Panc1 (cell line): ENCODE measurements at regions not wholly inside any gene's neighbourhood (a gene's known extent, or its start where the extent isn't known, plus 50 kb on each side); places are given as distances from the start of the nearest gene placed in this dataset.

Experiments
- POLR2AphosphoS5 ChIP-seq: IDR thresholded peaks from 2 replicates; pipeline ENCODE4 v1.6.1; 2012; ENCODE audit warnings: mild to moderate bottlenecking, low read depth, low read length, moderate library complexity
- TCF7L2 ChIP-seq: IDR thresholded peaks from 2 replicates; pipeline ENCODE4 v1.6.1; 2011; ENCODE audit warnings: mild to moderate bottlenecking, low read depth, low read length, inconsistent platforms
- TF ChIP-seq, protein P1 (sequence below): fragments of 450-650 bp; IDR thresholded peaks from 2 replicates; pipeline ENCODE4 v1.5.1; 2017; ENCODE audit warnings: mild to moderate bottlenecking
- TF ChIP-seq, protein P2 (sequence below), 2 experiments: IDR thresholded peaks; 2 replicates each; pipeline ENCODE4 v1.6.1; 2011 to 2012; ENCODE audit warnings: low read depth in 2 of 2, control low read depth in 1 of 2, low read length in 1 of 2, mild to moderate bottlenecking in 1 of 2, moderate library complexity in 1 of 2; ENCODE audit not compliant: insufficient read depth in 1 of 2

DNA sequence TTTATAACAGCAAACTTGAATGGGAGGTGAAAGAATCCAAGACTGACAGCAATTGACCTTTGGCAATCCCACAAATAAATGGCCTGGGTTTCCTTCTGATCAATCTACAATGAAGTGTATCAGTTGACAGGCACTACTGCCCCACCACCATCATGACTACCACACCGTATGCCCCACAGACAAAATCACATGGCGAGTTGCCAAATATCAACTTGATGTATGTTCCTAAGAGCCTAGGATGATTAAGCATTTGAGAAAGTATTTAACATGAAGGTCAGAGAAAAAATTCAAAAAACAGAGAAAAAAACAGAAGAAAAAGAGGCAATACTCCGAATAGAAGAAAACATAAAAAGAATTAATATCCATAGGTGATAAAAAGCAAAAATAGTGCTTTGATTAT is 215.9 kb upstream of the STAC start:
- TF ChIP-seq, protein P1, sequence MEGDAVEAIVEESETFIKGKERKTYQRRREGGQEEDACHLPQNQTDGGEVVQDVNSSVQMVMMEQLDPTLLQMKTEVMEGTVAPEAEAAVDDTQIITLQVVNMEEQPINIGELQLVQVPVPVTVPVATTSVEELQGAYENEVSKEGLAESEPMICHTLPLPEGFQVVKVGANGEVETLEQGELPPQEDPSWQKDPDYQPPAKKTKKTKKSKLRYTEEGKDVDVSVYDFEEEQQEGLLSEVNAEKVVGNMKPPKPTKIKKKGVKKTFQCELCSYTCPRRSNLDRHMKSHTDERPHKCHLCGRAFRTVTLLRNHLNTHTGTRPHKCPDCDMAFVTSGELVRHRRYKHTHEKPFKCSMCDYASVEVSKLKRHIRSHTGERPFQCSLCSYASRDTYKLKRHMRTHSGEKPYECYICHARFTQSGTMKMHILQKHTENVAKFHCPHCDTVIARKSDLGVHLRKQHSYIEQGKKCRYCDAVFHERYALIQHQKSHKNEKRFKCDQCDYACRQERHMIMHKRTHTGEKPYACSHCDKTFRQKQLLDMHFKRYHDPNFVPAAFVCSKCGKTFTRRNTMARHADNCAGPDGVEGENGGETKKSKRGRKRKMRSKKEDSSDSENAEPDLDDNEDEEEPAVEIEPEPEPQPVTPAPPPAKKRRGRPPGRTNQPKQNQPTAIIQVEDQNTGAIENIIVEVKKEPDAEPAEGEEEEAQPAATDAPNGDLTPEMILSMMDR: no peak
- TF ChIP-seq POLR2AphosphoS5 (no peak), TCF7L2 (no peak)
- TF ChIP-seq, protein P2, sequence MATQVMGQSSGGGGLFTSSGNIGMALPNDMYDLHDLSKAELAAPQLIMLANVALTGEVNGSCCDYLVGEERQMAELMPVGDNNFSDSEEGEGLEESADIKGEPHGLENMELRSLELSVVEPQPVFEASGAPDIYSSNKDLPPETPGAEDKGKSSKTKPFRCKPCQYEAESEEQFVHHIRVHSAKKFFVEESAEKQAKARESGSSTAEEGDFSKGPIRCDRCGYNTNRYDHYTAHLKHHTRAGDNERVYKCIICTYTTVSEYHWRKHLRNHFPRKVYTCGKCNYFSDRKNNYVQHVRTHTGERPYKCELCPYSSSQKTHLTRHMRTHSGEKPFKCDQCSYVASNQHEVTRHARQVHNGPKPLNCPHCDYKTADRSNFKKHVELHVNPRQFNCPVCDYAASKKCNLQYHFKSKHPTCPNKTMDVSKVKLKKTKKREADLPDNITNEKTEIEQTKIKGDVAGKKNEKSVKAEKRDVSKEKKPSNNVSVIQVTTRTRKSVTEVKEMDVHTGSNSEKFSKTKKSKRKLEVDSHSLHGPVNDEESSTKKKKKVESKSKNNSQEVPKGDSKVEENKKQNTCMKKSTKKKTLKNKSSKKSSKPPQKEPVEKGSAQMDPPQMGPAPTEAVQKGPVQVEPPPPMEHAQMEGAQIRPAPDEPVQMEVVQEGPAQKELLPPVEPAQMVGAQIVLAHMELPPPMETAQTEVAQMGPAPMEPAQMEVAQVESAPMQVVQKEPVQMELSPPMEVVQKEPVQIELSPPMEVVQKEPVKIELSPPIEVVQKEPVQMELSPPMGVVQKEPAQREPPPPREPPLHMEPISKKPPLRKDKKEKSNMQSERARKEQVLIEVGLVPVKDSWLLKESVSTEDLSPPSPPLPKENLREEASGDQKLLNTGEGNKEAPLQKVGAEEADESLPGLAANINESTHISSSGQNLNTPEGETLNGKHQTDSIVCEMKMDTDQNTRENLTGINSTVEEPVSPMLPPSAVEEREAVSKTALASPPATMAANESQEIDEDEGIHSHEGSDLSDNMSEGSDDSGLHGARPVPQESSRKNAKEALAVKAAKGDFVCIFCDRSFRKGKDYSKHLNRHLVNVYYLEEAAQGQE (IDR thresholded peaks at IDR 0.05; ENCODE audit: insufficient read depth in 1 of 2, low read depth in 2 of 2, low read length in 1 of 2): no peak
